ENCODE measurements at regions not wholly inside any gene's neighbourhood (a gene's known extent, or its start where the extent isn't known, plus 50 kb on each side); places are given as distances from the start of the nearest gene placed in this dataset.

GRCh38 chr5:8879248-8879647, 666.6 kb downstream of the SEMA5A start:
- TF ChIP-seq GATA2 (IDR thresholded peaks at IDR 0.05; ENCODE audit: insufficient read depth, insufficient read length, low read depth, low read length), result no peak
- no peak for TF ChIP-seq POLR2AphosphoS5 (IDR thresholded peaks at IDR 0.05; ENCODE audit: insufficient read depth, low read depth, low read length)
- TF ChIP-seq CTCF (IDR thresholded peaks at IDR 0.05; ENCODE audit: extremely low read depth in 1 of 2, insufficient read depth in 1 of 2, low read depth in 1 of 2, low read length in 2 of 2), result no peak
- TF ChIP-seq POLR2A (IDR thresholded peaks at IDR 0.05; ENCODE audit: low read depth, low read length), result no peak

GRCh38 chr5:8884029-8884428, 661.8 kb downstream of the SEMA5A start:
- ChIA-PET CTCF (interaction anchor here (1.6 kb wide), 1 partner anchor 24 kb away, joined by 5 read pairs; no protein-coding TSS in a partner anchor), POLR2A (no interaction called here)
- Histone ChIP-seq H3K79me2 (ENCODE audit: control insufficient read depth, insufficient read depth, low read length) (no peaks in the 10 kb centered on the region), H4K20me1 (replicated peaks; ENCODE audit: control insufficient read depth, extremely low read depth, insufficient read depth, low read length) (no peaks in the 10 kb centered on the region), H3K9me3 (replicated peaks; ENCODE audit: control insufficient read depth, insufficient read depth, low read length) (no peaks in the 10 kb centered on the region), H3K4me2 (ENCODE audit: insufficient read depth, low read length) (no peak overlapping the region), H3K4me3 (replicated peaks in 1 of 3; ENCODE audit: insufficient read depth in 1 of 3, low read depth in 1 of 3, low read length in 3 of 3) (no peak overlapping the region), H3K4me1 (ENCODE audit: control insufficient read depth, extremely low read depth, insufficient read depth, low read length) (no peaks in the 10 kb centered on the region), H3K27ac (ENCODE audit: insufficient read depth, low read depth, low read length) (no peak overlapping the region), H3K9ac (replicated peaks; ENCODE audit: extremely low read depth, insufficient read depth, low read length) (no peak overlapping the region), H3K36me3 (ENCODE audit: control insufficient read depth in 2 of 2, extremely low read depth in 1 of 2, insufficient read depth in 2 of 2, low read length in 2 of 2) (no peaks in the 10 kb centered on the region), H2AFZ (ENCODE audit: low read depth, low read length) (no peak overlapping the region), H3K27me3 (ENCODE audit: control insufficient read depth in 2 of 2, insufficient read depth in 2 of 2, low read length in 2 of 2) (no peaks in the 10 kb centered on the region), H3K9me1 (replicated peaks; ENCODE audit: control insufficient read depth, extremely low read depth, insufficient read depth, low read length) (no peaks in the 10 kb centered on the region)
- DNase-seq (ENCODE audit: low read depth, low spot score) (no peak), FAIRE-seq (no peak)
- intact Hi-C loops (cut with micrococcal nuclease), result no loop called here
- no TSS peak for BruUV-seq (replicated peaks)
- no peak for TF ChIP-seq POLR2AphosphoS5 (IDR thresholded peaks at IDR 0.05; ENCODE audit: insufficient read depth, low read depth, low read length)
- TF ChIP-seq POLR2A (IDR thresholded peaks at IDR 0.05; ENCODE audit: low read depth, low read length), result no peak
- no peak for TF ChIP-seq MYC (IDR thresholded peaks at IDR 0.05; ENCODE audit: low read depth, low read length)
- no peak for TF ChIP-seq MAX (IDR thresholded peaks at IDR 0.05; ENCODE audit: insufficient read depth, insufficient read length)
- TF ChIP-seq JUN (IDR thresholded peaks at IDR 0.05; ENCODE audit: borderline replicate concordance, insufficient read depth, insufficient read length, low read depth), result no peak
- TF ChIP-seq GATA2 (IDR thresholded peaks at IDR 0.05; ENCODE audit: insufficient read depth, insufficient read length, low read depth, low read length), result no peak
- TF ChIP-seq EZH2 (IDR thresholded peaks at IDR 0.05; ENCODE audit: borderline replicate concordance, low read depth, low read length, severe bottlenecking), result no peak
- dilution Hi-C loops (cut with MboI; ENCODE audit: extremely low pct_ligation_motif_present, low sequenced_read_pairs), result no loop called here

More at GRCh38 chr5:8879248-8879647, 666.6 kb downstream of the SEMA5A start:
- POLR2A ChIA-PET, result no interaction called here
- no peak for DNase-seq (ENCODE audit: low read depth, low spot score)
- H3K79me2 ChIP-seq (ENCODE audit: control insufficient read depth, insufficient read depth, low read length), result no peaks in the 10 kb centered on the region
- no peaks in the 10 kb centered on the region for H3K4me1 ChIP-seq (ENCODE audit: control insufficient read depth, extremely low read depth, insufficient read depth, low read length)
- no peak overlapping the region for H3K4me2 ChIP-seq (ENCODE audit: insufficient read depth, low read length)
- intact Hi-C loops (cut with micrococcal nuclease) (no loop called here), dilution Hi-C loops (cut with MboI; ENCODE audit: extremely low pct_ligation_motif_present, low sequenced_read_pairs) (no loop called here)
- CTCF ChIA-PET, result no interaction called here
- no peak overlapping the region for H3K4me3 ChIP-seq (replicated peaks in 1 of 3; ENCODE audit: insufficient read depth in 1 of 3, low read depth in 1 of 3, low read length in 3 of 3)
- BruUV-seq (replicated peaks), result no TSS peak
- no peaks in the 10 kb centered on the region for H3K27me3 ChIP-seq (ENCODE audit: control insufficient read depth in 2 of 2, insufficient read depth in 2 of 2, low read length in 2 of 2)
- no peak overlapping the region for H2AFZ ChIP-seq (ENCODE audit: low read depth, low read length)
- H3K36me3 ChIP-seq (ENCODE audit: control insufficient read depth in 2 of 2, extremely low read depth in 1 of 2, insufficient read depth in 2 of 2, low read length in 2 of 2), result no peaks in the 10 kb centered on the region
- H3K9ac ChIP-seq (replicated peaks; ENCODE audit: extremely low read depth, insufficient read depth, low read length), result no peak overlapping the region
- H4K20me1 ChIP-seq (replicated peaks; ENCODE audit: control insufficient read depth, extremely low read depth, insufficient read depth, low read length), result no peaks in the 10 kb centered on the region
- H3K27ac ChIP-seq (ENCODE audit: insufficient read depth, low read depth, low read length), result no peak overlapping the region
- H3K9me1 ChIP-seq (replicated peaks; ENCODE audit: control insufficient read depth, extremely low read depth, insufficient read depth, low read length), result no peaks in the 10 kb centered on the region
- H3K9me3 ChIP-seq (replicated peaks; ENCODE audit: control insufficient read depth, insufficient read depth, low read length), result no peaks in the 10 kb centered on the region
- no peak for FAIRE-seq

All from endothelial cell of umbilical vein (primary cell).